SU-DHL-6 (cell line): ENCODE measurements at regions not wholly inside any gene's neighbourhood (a gene's known extent, or its start where the extent isn't known, plus 50 kb on each side); places are given as distances from the start of the nearest gene placed in this dataset.

ENCODE experiments used
- EZH2phosphoT487 ChIP-seq: fragments of 200-600 bp; sonication (generic), shearing (Covaris generic); conservative IDR thresholded peaks from 2 replicates; pipeline ENCODE4 v1.6.1; 2018; ENCODE audit warnings: mild to moderate bottlenecking, antibody characterized with exemption, low read length, moderate library complexity, mixed read lengths
- TF ChIP-seq, protein P1 (sequence below): fragments of 200-600 bp; sonication (generic); IDR thresholded peaks from one replicate; pipeline ENCODE4 v1.5.1; 2017; ENCODE audit warnings: antibody characterized with exemption, mild to moderate bottlenecking, low read length, moderate library complexity; ENCODE audit not compliant: insufficient read depth, poor library complexity, severe bottlenecking

GRCh38 chr15:62706317-62706716 is 336.2 kb upstream of the TPM1 start:
- TF ChIP-seq, protein P1, sequence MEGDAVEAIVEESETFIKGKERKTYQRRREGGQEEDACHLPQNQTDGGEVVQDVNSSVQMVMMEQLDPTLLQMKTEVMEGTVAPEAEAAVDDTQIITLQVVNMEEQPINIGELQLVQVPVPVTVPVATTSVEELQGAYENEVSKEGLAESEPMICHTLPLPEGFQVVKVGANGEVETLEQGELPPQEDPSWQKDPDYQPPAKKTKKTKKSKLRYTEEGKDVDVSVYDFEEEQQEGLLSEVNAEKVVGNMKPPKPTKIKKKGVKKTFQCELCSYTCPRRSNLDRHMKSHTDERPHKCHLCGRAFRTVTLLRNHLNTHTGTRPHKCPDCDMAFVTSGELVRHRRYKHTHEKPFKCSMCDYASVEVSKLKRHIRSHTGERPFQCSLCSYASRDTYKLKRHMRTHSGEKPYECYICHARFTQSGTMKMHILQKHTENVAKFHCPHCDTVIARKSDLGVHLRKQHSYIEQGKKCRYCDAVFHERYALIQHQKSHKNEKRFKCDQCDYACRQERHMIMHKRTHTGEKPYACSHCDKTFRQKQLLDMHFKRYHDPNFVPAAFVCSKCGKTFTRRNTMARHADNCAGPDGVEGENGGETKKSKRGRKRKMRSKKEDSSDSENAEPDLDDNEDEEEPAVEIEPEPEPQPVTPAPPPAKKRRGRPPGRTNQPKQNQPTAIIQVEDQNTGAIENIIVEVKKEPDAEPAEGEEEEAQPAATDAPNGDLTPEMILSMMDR, result no peak
- TF ChIP-seq EZH2phosphoT487, result no peak
